HepG2 (cell line): ENCODE measurements at regions not wholly inside any gene's neighbourhood (a gene's known extent, or its start where the extent isn't known, plus 50 kb on each side); places are given as distances from the start of the nearest gene placed in this dataset.

Source experiments
- ATAC-seq: fragments of 200-7000 bp; cut with Tn5 transposase; 3 replicates; pipeline ENCODE4 v1.9.1; 2020; ENCODE audit warnings: mild to moderate bottlenecking, moderate library complexity
- BruUV-seq: library from RNA; stranded (reverse); fragments of 400-500 nt; replicated peaks from 2 replicates; lab custom pipeline; 2021; lab: Mats Ljungman, UMichigan
- CTCF ChIA-PET: fragments of 300-600 bp; formaldehyde crosslinking; extraction: SDS; loops from one replicate; lab custom pipeline; 2021; ENCODE audit warnings: low total read pairs, inconsistent platforms, low intra/inter-chr PET ratio; lab: Yijun Ruan, JAX
- POLR2A ChIA-PET: fragments of 350-600 bp; sonication (Branson Sonifier 250); formaldehyde crosslinking; loops from one replicate; lab custom pipeline; 2020; ENCODE audit warnings: antibody characterized with exemption, inconsistent platforms; lab: Yijun Ruan, JAX
- DNase-seq: peaks from one replicate; pipeline ENCODE4 v3.0.0-alpha.2; 2015; ENCODE audit warnings: low spot score
- FAIRE-seq: peaks from 3 replicates; lab custom pipeline; 2011; peaks lifted over from hg19 to GRCh38; lab: Jason Lieb, UNC
- H2AFZ ChIP-seq: one replicate; pipeline ENCODE4 v1.6.1; 2011; ENCODE audit warnings: low read length, inconsistent platforms
- H3K27ac ChIP-seq: fragments of 300-600 bp; 3 replicates; pipeline ENCODE4 v1.8.0; 2011; ENCODE audit warnings: mixed run types, mild to moderate bottlenecking, mixed read lengths, low read length, inconsistent platforms; ENCODE audit not compliant: insufficient read depth; ENCODE audit errors: extremely low read length
- H3K27me3 ChIP-seq, 2 experiments: fragments of 200-600 bp in 1 of 2; 2 replicates in 1 of 2; 3 replicates in 1 of 2; pipeline versions ENCODE4 v1.6.0 to v1.8.0; 2011; ENCODE audit warnings: low read length in 2 of 2, mild to moderate bottlenecking in 2 of 2, moderate library complexity in 2 of 2, inconsistent platforms in 1 of 2; ENCODE audit not compliant: insufficient read depth in 2 of 2, control insufficient read depth in 1 of 2
- H3K36me3 ChIP-seq, 2 experiments: fragments of 200-600 bp in 1 of 2; replicated peaks in 1 of 2; 2 replicates in 1 of 2; 3 replicates in 1 of 2; pipeline versions ENCODE4 v1.5.1 to v1.8.0; 2011; ENCODE audit warnings: low read length in 2 of 2, inconsistent platforms in 1 of 2; ENCODE audit not compliant: insufficient read depth in 2 of 2, control insufficient read depth in 1 of 2
- H3K4me1 ChIP-seq: 2 replicates; pipeline ENCODE4 v1.5.1; 2012; ENCODE audit warnings: low read length, inconsistent platforms; ENCODE audit not compliant: insufficient read depth
- H3K4me2 ChIP-seq: 2 replicates; pipeline ENCODE4 v1.6.0; 2011; ENCODE audit warnings: low read depth, low read length, inconsistent platforms
- H3K4me3 ChIP-seq, 3 experiments: fragments of 200-600 bp in 1 of 3; sonication (generic), shearing (Covaris generic) in 1 of 3; replicated peaks in 1 of 3; 2 replicates each; pipeline ENCODE4 v1.5.1; 2011 to 2016; ENCODE audit warnings: low read length in 3 of 3, inconsistent platforms in 2 of 3, low read depth in 2 of 3, mild to moderate bottlenecking in 2 of 3, control low read depth in 1 of 3, mixed read lengths in 1 of 3; ENCODE audit not compliant: insufficient read depth in 1 of 3
- H3K79me2 ChIP-seq: one replicate; pipeline ENCODE4 v1.6.1; 2011; ENCODE audit warnings: low read length, inconsistent platforms; ENCODE audit not compliant: insufficient read depth
- H3K9ac ChIP-seq: 2 replicates; pipeline ENCODE4 v1.6.0; 2011; ENCODE audit warnings: mild to moderate bottlenecking, low read depth, low read length, inconsistent platforms; ENCODE audit not compliant: insufficient read depth
- H3K9me3 ChIP-seq: 2 replicates; pipeline ENCODE4 v1.5.1; 2012; ENCODE audit warnings: mild to moderate bottlenecking, low read length
- H4K20me1 ChIP-seq: 2 replicates; pipeline ENCODE4 v1.6.0; 2011; ENCODE audit warnings: inconsistent platforms, mild to moderate bottlenecking, low read length, moderate library complexity; ENCODE audit not compliant: insufficient read depth
- FLYWCH1 ChIP-seq: sonication (generic); formaldehyde crosslinking; IDR thresholded peaks from 2 replicates; pipeline ENCODE4 v1.8.1; 2023; ENCODE audit warnings: mild to moderate bottlenecking, missing genetic modification reagents
- FOXO1 ChIP-seq: sonication (generic); formaldehyde crosslinking; IDR thresholded peaks from 2 replicates; pipeline ENCODE4 v1.4.0; 2020; ENCODE audit warnings: missing genetic modification reagents
- RBM39 ChIP-seq: fragments of 200-400 bp; formaldehyde crosslinking; IDR thresholded peaks from one replicate; pipeline ENCODE4 v1.6.1; 2018; ENCODE audit warnings: antibody characterized with exemption, mild to moderate bottlenecking, low read depth, low read length; ENCODE audit not compliant: poor library complexity, severe bottlenecking
- SSRP1 ChIP-seq: IDR thresholded peaks from 2 replicates; pipeline ENCODE4 v1.6.1; 2016; ENCODE audit warnings: control low read depth
- ZFP36L1 ChIP-seq: sonication (generic); formaldehyde crosslinking; IDR thresholded peaks from 2 replicates; pipeline ENCODE4 v1.8.0; 2022; ENCODE audit warnings: mild to moderate bottlenecking, missing genetic modification reagents, moderate library complexity
- ZNF235 ChIP-seq: sonication (generic); formaldehyde crosslinking; IDR thresholded peaks from 2 replicates; pipeline ENCODE4 v1.8.1; 2023; ENCODE audit warnings: mild to moderate bottlenecking, missing genetic modification reagents, borderline replicate concordance
- ZNF451 ChIP-seq: sonication (generic); formaldehyde crosslinking; IDR thresholded peaks from 2 replicates; pipeline ENCODE4 v1.5.0; 2020; ENCODE audit warnings: mild to moderate bottlenecking, missing genetic modification reagents
- ZNF7 ChIP-seq: IDR thresholded peaks from 2 replicates; pipeline ENCODE4 v1.6.1; 2016; ENCODE audit warnings: missing biosample characterization, missing genetic modification reagents
- WGBS: methylation state at CpG from one replicate; pipeline ENCODE4 v1.1.6; 2017; ENCODE audit warnings: low lambda C conversion rate; 5-methylcytosine and 5-hydroxymethylcytosine counted together
- in situ Hi-C: cut with HindIII; loops from 2 replicates; pipeline ENCODE4 v1.10.0; 2017; ENCODE audit warnings: low pct_unique_long_range_greater_than_20kb; ENCODE audit not compliant: extremely low pct_ligation_motif_present
- intact Hi-C: fragments of 100-400 bp; cut with micrococcal nuclease; formaldehyde crosslinking; loops from one replicate; pipeline ENCODE4 v1.10.0; 2022; ENCODE audit not compliant: unreplicated experiment
- TF ChIP-seq, protein P1 (sequence below): sonication (generic); formaldehyde crosslinking; IDR thresholded peaks from 2 replicates; pipeline ENCODE4 v1.4.0; 2020; ENCODE audit warnings: missing genetic modification reagents
- TF ChIP-seq, protein P2 (sequence below): IDR thresholded peaks from 2 replicates; pipeline ENCODE4 v1.6.1; 2012; ENCODE audit warnings: low read depth, low read length, improper control_type of control experiment
- TF ChIP-seq, protein P3 (sequence below): sonication (generic); formaldehyde crosslinking; IDR thresholded peaks from 2 replicates; pipeline ENCODE4 v1.5.0; 2020; ENCODE audit warnings: mild to moderate bottlenecking, missing genetic modification reagents, moderate library complexity
- TF ChIP-seq, protein P4 (sequence below): sonication (generic); formaldehyde crosslinking; IDR thresholded peaks from 2 replicates; pipeline ENCODE4 v1.4.0; 2020; ENCODE audit warnings: mild to moderate bottlenecking, missing genetic modification reagents

DNA sequence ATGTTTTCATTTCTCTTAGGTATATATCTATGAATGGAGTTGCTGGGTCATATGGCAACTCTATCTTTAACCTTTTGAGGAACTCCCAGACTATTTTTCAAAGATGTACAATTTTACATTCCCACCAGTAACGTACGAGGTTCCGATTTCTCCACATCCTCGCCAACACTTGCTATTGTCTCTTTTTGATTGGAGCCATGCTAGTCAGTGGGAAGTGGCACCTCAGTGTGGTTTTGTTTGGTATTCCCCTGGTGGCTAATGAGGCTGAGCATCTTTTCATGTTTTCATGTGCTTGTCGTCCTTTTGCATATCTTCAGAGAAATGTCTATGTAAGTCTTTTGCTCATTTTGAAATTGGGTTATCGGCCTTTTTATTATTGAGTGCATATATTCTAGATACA, 178.6 kb upstream of the EXOC2 start:
- Histone ChIP-seq H3K9me3 (no peaks in the 10 kb centered on the region), H3K9ac (no peak overlapping the region), H3K4me3 (no peak overlapping the region), H3K4me2 (no peak overlapping the region), H3K79me2 (no peaks in the 10 kb centered on the region), H4K20me1 (no peaks in the 10 kb centered on the region), H3K27me3 (peaks cover 0 to 37% of the 10 kb centered on the region in 2 experiments), H2AFZ (no peak overlapping the region)
- no peak for FAIRE-seq
- BruUV-seq: no TSS peak
- TF ChIP-seq RBM39: no peak
- peak; percentile 81 for TF ChIP-seq ZNF7 (CRISPR knock-in tag)
- TF ChIP-seq, all 625 proteins: peak for 1
- H3K36me3 ChIP-seq: no peaks in the 10 kb centered on the region
- intact Hi-C loops (no loop called here), in situ Hi-C loops (no loop called here)
- ChIA-PET POLR2A (no interaction called here), CTCF (no interaction called here)
- DNase-seq: no peak
- no peaks in the 10 kb centered on the region for H3K4me1 ChIP-seq
- 78% methylated on average over 6 of the region's 6 CpGs for WGBS
- no peak for ATAC-seq
- H3K27ac ChIP-seq: no peak overlapping the region

DNA sequence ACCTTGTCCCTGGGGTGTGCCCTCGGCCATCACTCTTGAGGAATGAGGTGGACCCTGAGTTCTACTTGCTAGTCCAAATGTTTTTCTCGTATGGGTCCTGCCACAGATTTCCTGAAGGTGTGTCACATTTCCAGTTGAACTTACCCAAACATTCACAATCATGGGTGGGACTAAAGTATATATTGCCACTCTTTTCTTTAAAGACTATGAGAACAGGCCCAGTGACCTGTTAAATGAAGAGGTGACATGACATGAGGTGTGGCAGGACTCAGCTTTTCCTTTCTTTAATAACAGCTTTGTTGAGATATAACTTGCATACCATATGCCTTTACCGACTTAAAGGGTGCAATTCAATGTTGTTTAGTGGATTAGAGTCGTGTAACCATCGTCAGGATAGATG, 177.2 kb upstream of the EXOC2 start:
- Histone ChIP-seq H3K9me3 (no peaks in the 10 kb centered on the region), H3K27me3 (peaks cover 0 to 31% of the 10 kb centered on the region in 2 experiments; a peak in 4 of 5 replicates), H2AFZ (no peak overlapping the region), H4K20me1 (no peaks in the 10 kb centered on the region), H3K4me1 (no peaks in the 10 kb centered on the region), H3K4me2 (no peak overlapping the region), H3K9ac (no peak overlapping the region), H3K79me2 (no peaks in the 10 kb centered on the region), H3K36me3 (no peaks in the 10 kb centered on the region), H3K4me3 (no peak overlapping the region), H3K27ac (no peak overlapping the region)
- no TSS peak for BruUV-seq
- POLR2A ChIA-PET: no interaction called here
- in situ Hi-C loops (no loop called here), intact Hi-C loops (no loop called here)
- 1% methylated on average over 5 of the region's 5 CpGs for WGBS
- CTCF ChIA-PET: no interaction called here
- ATAC-seq (no peak), DNase-seq (no peak), FAIRE-seq (no peak)
- no peak for TF ChIP-seq ZNF235 (CRISPR knock-in tag)
- TF ChIP-seq, protein P1, sequence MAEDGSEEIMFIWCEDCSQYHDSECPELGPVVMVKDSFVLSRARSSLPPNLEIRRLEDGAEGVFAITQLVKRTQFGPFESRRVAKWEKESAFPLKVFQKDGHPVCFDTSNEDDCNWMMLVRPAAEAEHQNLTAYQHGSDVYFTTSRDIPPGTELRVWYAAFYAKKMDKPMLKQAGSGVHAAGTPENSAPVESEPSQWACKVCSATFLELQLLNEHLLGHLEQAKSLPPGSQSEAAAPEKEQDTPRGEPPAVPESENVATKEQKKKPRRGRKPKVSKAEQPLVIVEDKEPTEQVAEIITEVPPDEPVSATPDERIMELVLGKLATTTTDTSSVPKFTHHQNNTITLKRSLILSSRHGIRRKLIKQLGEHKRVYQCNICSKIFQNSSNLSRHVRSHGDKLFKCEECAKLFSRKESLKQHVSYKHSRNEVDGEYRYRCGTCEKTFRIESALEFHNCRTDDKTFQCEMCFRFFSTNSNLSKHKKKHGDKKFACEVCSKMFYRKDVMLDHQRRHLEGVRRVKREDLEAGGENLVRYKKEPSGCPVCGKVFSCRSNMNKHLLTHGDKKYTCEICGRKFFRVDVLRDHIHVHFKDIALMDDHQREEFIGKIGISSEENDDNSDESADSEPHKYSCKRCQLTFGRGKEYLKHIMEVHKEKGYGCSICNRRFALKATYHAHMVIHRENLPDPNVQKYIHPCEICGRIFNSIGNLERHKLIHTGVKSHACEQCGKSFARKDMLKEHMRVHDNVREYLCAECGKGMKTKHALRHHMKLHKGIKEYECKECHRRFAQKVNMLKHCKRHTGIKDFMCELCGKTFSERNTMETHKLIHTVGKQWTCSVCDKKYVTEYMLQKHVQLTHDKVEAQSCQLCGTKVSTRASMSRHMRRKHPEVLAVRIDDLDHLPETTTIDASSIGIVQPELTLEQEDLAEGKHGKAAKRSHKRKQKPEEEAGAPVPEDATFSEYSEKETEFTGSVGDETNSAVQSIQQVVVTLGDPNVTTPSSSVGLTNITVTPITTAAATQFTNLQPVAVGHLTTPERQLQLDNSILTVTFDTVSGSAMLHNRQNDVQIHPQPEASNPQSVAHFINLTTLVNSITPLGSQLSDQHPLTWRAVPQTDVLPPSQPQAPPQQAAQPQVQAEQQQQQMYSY (CRISPR knock-in tag): no peak
- no peak for TF ChIP-seq FOXO1
- TF ChIP-seq ZFP36L1 (CRISPR knock-in tag): no peak
- TF ChIP-seq SSRP1 (CRISPR knock-in tag): no peak
- TF ChIP-seq, protein P2, sequence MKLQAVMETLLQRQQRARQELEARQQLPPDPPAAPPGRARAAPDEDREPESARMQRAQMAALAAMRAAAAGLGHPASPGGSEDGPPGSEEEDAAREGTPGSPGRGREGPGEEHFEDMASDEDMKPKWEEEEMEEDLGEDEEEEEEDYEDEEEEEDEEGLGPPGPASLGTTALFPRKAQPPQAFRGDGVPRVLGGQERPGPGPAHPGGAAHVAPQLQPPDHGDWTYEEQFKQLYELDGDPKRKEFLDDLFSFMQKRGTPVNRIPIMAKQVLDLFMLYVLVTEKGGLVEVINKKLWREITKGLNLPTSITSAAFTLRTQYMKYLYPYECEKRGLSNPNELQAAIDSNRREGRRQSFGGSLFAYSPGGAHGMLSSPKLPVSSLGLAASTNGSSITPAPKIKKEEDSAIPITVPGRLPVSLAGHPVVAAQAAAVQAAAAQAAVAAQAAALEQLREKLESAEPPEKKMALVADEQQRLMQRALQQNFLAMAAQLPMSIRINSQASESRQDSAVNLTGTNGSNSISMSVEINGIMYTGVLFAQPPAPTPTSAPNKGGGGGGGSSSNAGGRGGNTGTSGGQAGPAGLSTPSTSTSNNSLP: no peak
- TF ChIP-seq, protein P3, sequence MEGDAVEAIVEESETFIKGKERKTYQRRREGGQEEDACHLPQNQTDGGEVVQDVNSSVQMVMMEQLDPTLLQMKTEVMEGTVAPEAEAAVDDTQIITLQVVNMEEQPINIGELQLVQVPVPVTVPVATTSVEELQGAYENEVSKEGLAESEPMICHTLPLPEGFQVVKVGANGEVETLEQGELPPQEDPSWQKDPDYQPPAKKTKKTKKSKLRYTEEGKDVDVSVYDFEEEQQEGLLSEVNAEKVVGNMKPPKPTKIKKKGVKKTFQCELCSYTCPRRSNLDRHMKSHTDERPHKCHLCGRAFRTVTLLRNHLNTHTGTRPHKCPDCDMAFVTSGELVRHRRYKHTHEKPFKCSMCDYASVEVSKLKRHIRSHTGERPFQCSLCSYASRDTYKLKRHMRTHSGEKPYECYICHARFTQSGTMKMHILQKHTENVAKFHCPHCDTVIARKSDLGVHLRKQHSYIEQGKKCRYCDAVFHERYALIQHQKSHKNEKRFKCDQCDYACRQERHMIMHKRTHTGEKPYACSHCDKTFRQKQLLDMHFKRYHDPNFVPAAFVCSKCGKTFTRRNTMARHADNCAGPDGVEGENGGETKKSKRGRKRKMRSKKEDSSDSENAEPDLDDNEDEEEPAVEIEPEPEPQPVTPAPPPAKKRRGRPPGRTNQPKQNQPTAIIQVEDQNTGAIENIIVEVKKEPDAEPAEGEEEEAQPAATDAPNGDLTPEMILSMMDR: no peak
- TF ChIP-seq FLYWCH1 (CRISPR knock-in tag): no peak
- TF ChIP-seq ZNF451 (CRISPR knock-in tag): no peak
- TF ChIP-seq, protein P4, sequence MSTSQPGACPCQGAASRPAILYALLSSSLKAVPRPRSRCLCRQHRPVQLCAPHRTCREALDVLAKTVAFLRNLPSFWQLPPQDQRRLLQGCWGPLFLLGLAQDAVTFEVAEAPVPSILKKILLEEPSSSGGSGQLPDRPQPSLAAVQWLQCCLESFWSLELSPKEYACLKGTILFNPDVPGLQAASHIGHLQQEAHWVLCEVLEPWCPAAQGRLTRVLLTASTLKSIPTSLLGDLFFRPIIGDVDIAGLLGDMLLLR (CRISPR knock-in tag): no peak
